ENCODE measurements at regions not wholly inside any gene's neighbourhood (a gene's known extent, or its start where the extent isn't known, plus 50 kb on each side); places are given as distances from the start of the nearest gene placed in this dataset.

GRCh38 chr9:87087197-87087596 lies 139.9 kb upstream of the GAS1 start:
- Mint-ChIP-seq H3K27ac (ENCODE audit: unreplicated experiment) (no peak overlapping the region), H3K36me3 (ENCODE audit: unreplicated experiment) (peaks cover 6% of the 10 kb centered on the region), H3K4me1 (ENCODE audit: unreplicated experiment) (peaks cover 45% of the 10 kb centered on the region), H3K4me3 (ENCODE audit: unreplicated experiment) (no peak overlapping the region), H3K9me3 (ENCODE audit: unreplicated experiment) (peaks cover 7% of the 10 kb centered on the region), H3K27me3 (ENCODE audit: unreplicated experiment) (no peaks in the 10 kb centered on the region)
- TF ChIP-seq CTCF (IDR thresholded peaks at IDR 0.05), result no peak
- no peak for DNase-seq (ENCODE audit: extremely low spot score, unreplicated experiment)

- Mint-ChIP-seq H3K4me3 (ENCODE audit: unreplicated experiment) (no peak overlapping the region), H3K27ac (ENCODE audit: unreplicated experiment) (no peak overlapping the region), H3K9me3 (ENCODE audit: unreplicated experiment) (peaks cover 12% of the 10 kb centered on the region), H3K27me3 (ENCODE audit: unreplicated experiment) (no peaks in the 10 kb centered on the region), H3K36me3 (ENCODE audit: unreplicated experiment) (peaks cover 6% of the 10 kb centered on the region), H3K4me1 (ENCODE audit: unreplicated experiment) (peaks cover 45% of the 10 kb centered on the region)
- DNase-seq (ENCODE audit: extremely low spot score, unreplicated experiment), result no peak
- TF ChIP-seq CTCF (IDR thresholded peaks at IDR 0.05), result no peak
These were observed 140.9 kb upstream of the GAS1 start for GRCh38 chr9:87088192-87088591.

GRCh38 chr9:87088621-87089365 lies 141.5 kb upstream of the GAS1 start:
- Mint-ChIP-seq H3K27me3 (ENCODE audit: unreplicated experiment) (no peaks in the 10 kb centered on the region), H3K36me3 (ENCODE audit: unreplicated experiment) (peaks cover 6% of the 10 kb centered on the region), H3K4me1 (ENCODE audit: unreplicated experiment) (peaks cover 39% of the 10 kb centered on the region), H3K4me3 (ENCODE audit: unreplicated experiment) (no peak overlapping the region), H3K27ac (ENCODE audit: unreplicated experiment) (no peak overlapping the region), H3K9me3 (ENCODE audit: unreplicated experiment) (peaks cover 12% of the 10 kb centered on the region)
- DNase-seq (ENCODE audit: extremely low spot score, unreplicated experiment), result no peak
- no peak for TF ChIP-seq CTCF (IDR thresholded peaks at IDR 0.05)

- no peak overlapping the region for H3K4me3 Mint-ChIP-seq (ENCODE audit: unreplicated experiment)
- TF ChIP-seq CTCF (IDR thresholded peaks at IDR 0.05), result no peak
These were observed 142.2 kb upstream of the GAS1 start for GRCh38 chr9:87089506-87089905.

GRCh38 chr9:87089929-87090328 lies 142.6 kb upstream of the GAS1 start:
- no peak for DNase-seq (ENCODE audit: extremely low spot score, unreplicated experiment)
- Mint-ChIP-seq H3K9me3 (ENCODE audit: unreplicated experiment) (peaks cover 12% of the 10 kb centered on the region), H3K27ac (ENCODE audit: unreplicated experiment) (peak overlapping the region; percentile 88), H3K36me3 (ENCODE audit: unreplicated experiment) (peaks cover 6% of the 10 kb centered on the region), H3K4me3 (ENCODE audit: unreplicated experiment) (no peak overlapping the region), H3K27me3 (ENCODE audit: unreplicated experiment) (no peaks in the 10 kb centered on the region), H3K4me1 (ENCODE audit: unreplicated experiment) (peaks cover 33% of the 10 kb centered on the region)
- no peak for TF ChIP-seq CTCF (IDR thresholded peaks at IDR 0.05)

More at GRCh38 chr9:87089506-87089905, 142.2 kb upstream of the GAS1 start:
- no peaks in the 10 kb centered on the region for H3K27me3 Mint-ChIP-seq (ENCODE audit: unreplicated experiment)
- peaks cover 6% of the 10 kb centered on the region for H3K36me3 Mint-ChIP-seq (ENCODE audit: unreplicated experiment)
- H3K9me3 Mint-ChIP-seq (ENCODE audit: unreplicated experiment), result peaks cover 12% of the 10 kb centered on the region
- H3K4me1 Mint-ChIP-seq (ENCODE audit: unreplicated experiment), result peaks cover 33% of the 10 kb centered on the region
- no peak for DNase-seq (ENCODE audit: extremely low spot score, unreplicated experiment)
- peak overlapping the region; percentile 88 for H3K27ac Mint-ChIP-seq (ENCODE audit: unreplicated experiment)
